Upper lobe of left lung (tissue), 6 donors: ENCODE measurements at regions not wholly inside any gene's neighbourhood (a gene's known extent, or its start where the extent isn't known, plus 50 kb on each side); places are given as distances from the start of the nearest gene placed in this dataset.

ENCODE experiments used
- ATAC-seq, 2 donors: fragments of 200-7000 bp; cut with Tn5 transposase; one replicate each; pipeline ENCODE4 v1.9.1; 2022; ENCODE audit warnings: mild to moderate bottlenecking in 2 of 2, moderate library complexity in 2 of 2; ENCODE audit not compliant: low FRiP score in 2 of 2
- DNase-seq, 2 donors: peaks; one replicate each; pipeline ENCODE4 v3.0.0-alpha.2; 2019 to 2020
- H3K27ac ChIP-seq, 4 donors: fragments of 200-600 bp; sonication (generic); one replicate each; pipeline ENCODE4 v1.5.1; 2016 to 2019
- H3K27me3 ChIP-seq, 4 donors: fragments of 200-600 bp; sonication (generic); one replicate each; pipeline ENCODE4 v1.5.1; 2017 to 2019
- H3K36me3 ChIP-seq, 4 donors: fragments of 200-600 bp; sonication (generic); one replicate each; pipeline ENCODE4 v1.5.1; 2016 to 2019
- H3K4me1 ChIP-seq, 4 donors: fragments of 200-600 bp; sonication (generic); one replicate each; pipeline ENCODE4 v1.5.1; 2018 to 2019
- H3K4me3 ChIP-seq, 4 donors: fragments of 200-600 bp; sonication (generic); one replicate each; pipeline ENCODE4 v1.5.1; 2017 to 2019; ENCODE audit warnings: mild to moderate bottlenecking in 2 of 4, moderate library complexity in 1 of 4
- H3K9me3 ChIP-seq, 4 donors: fragments of 200-600 bp; sonication (generic); one replicate each; pipeline ENCODE4 v1.5.1; 2018 to 2019
- EP300 ChIP-seq, 4 donors: sonication (generic); formaldehyde crosslinking; IDR thresholded peaks; one replicate each; pipeline ENCODE4 v1.5.1; 2017; ENCODE audit warnings: antibody characterized with exemption in 4 of 4, control low read depth in 2 of 4
- POLR2A ChIP-seq, 4 donors: fragments of 450-650 bp; IDR thresholded peaks; one replicate each; pipeline ENCODE4 v1.5.1; 2016 to 2017; ENCODE audit warnings: antibody characterized with exemption in 4 of 4, mild to moderate bottlenecking in 2 of 4
- POLR2AphosphoS5 ChIP-seq, 2 donors: sonication (generic); formaldehyde crosslinking; IDR thresholded peaks; one replicate each; pipeline ENCODE4 v1.5.1; 2017; ENCODE audit warnings: antibody characterized with exemption in 2 of 2
- WGBS, 2 donors: methylation state at CpG; one replicate each; pipeline ENCODE4 v1.1.5; 2017 to 2018; 5-methylcytosine and 5-hydroxymethylcytosine counted together
- TF ChIP-seq, protein P1 (sequence below), 6 experiments: fragments of 450-650 bp in 4 of 6; fragments of 200-600 bp in 2 of 6; sonication (generic) in 2 of 6; IDR thresholded peaks; one replicate each; pipeline ENCODE4 v1.5.1; 2016 to 2019; ENCODE audit warnings: antibody characterized with exemption in 6 of 6
- donor health status: DM: no; HTN: no; CAD: no; lungs with moderate emphysema.
- donor health status: DM: no; HTN: yes; CAD: no; lungs with severe emphysema.

DNA sequence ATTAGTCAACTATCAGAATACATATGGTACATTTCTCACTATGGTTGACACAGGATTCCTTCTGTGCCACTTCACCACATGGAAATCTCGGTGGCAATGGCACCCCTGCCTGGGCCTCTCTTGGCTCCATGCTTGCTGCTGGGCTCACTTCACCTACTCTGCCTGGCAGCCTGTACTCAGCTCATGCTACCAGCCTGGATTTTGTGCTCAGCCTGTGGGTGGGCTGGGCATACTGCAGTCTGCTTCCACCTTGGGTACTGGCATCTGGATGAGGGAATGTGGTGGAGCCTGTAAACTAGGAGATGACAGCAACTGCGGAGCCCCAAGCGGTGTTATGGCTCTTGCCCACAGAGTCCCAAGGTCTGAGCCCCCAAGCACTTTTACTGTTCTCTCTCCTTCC lies 604.1 kb downstream of the MTRR start:
- no peaks in the 10 kb centered on the region for H3K4me1 ChIP-seq
- H3K36me3 ChIP-seq, result no peaks in the 10 kb centered on the region
- H3K9me3 ChIP-seq, result peaks cover 0 to 5% (median 1%) of the 10 kb centered on the region in 4 donors
- DNase-seq (no peak), ATAC-seq (no peak)
- TF ChIP-seq POLR2A (IDR thresholded peaks at IDR 0.05) (no peak), EP300 (IDR thresholded peaks at IDR 0.05) (no peak), POLR2AphosphoS5 (IDR thresholded peaks at IDR 0.05) (no peak)
- TF ChIP-seq, protein P1, sequence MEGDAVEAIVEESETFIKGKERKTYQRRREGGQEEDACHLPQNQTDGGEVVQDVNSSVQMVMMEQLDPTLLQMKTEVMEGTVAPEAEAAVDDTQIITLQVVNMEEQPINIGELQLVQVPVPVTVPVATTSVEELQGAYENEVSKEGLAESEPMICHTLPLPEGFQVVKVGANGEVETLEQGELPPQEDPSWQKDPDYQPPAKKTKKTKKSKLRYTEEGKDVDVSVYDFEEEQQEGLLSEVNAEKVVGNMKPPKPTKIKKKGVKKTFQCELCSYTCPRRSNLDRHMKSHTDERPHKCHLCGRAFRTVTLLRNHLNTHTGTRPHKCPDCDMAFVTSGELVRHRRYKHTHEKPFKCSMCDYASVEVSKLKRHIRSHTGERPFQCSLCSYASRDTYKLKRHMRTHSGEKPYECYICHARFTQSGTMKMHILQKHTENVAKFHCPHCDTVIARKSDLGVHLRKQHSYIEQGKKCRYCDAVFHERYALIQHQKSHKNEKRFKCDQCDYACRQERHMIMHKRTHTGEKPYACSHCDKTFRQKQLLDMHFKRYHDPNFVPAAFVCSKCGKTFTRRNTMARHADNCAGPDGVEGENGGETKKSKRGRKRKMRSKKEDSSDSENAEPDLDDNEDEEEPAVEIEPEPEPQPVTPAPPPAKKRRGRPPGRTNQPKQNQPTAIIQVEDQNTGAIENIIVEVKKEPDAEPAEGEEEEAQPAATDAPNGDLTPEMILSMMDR (IDR thresholded peaks at IDR 0.05), result no peak
- H3K27ac ChIP-seq, result no peak overlapping the region
- H3K4me3 ChIP-seq, result no peak overlapping the region
- WGBS, 2 donors, result 84 to 89% methylated on average over 2 to 3 of the region's 3 CpGs
- H3K27me3 ChIP-seq, result no peaks in the 10 kb centered on the region

DNA sequence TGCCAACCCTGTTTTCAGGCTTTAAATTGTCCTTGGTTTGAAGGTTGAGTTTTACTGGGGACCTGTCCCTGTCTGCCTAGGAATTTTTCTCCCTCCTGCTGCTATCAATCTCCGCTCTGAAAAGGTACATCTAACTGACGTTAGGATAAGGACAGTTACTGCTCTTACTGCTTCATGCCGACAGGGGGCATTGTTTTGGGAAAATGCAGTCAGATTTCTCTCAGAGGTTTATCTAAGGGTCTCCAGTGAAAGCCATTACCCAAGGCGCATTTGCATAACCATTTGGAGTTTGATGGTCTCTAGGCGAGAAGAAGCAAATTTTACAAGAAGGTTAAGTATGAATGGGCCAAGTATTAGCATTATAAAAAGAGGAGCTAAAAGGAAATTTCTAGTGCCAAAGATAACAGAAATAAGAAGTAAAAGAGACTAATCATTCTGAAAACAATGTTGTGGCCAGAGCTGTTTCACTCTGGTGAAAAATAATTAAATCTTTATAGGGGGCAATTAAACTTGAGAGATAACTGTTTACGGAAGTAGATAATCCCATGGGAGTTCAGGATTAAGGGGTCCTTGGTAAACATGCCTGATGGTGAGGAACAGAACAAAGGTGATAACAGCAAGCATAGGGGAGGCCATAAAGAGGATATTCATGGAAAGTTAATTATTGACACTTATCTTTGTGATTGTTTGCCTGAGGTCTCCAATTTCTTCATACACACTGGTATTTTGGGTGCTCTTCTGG lies 605.0 kb downstream of the MTRR start:
- TF ChIP-seq, protein P1 (IDR thresholded peaks at IDR 0.05), result no peak
- TF ChIP-seq POLR2AphosphoS5 (IDR thresholded peaks at IDR 0.05) (no peak), EP300 (IDR thresholded peaks at IDR 0.05) (no peak), POLR2A (IDR thresholded peaks at IDR 0.05) (no peak)
- DNase-seq (no peak), ATAC-seq (no peak)
- Histone ChIP-seq H3K27me3 (no peaks in the 10 kb centered on the region), H3K9me3 (peaks cover 0 to 5% (median 1%) of the 10 kb centered on the region in 4 donors), H3K27ac (no peak overlapping the region), H3K36me3 (no peaks in the 10 kb centered on the region), H3K4me1 (no peaks in the 10 kb centered on the region), H3K4me3 (no peak overlapping the region)
- WGBS, 2 donors, result 84 to 85% methylated on average over 6 of the region's 6 CpGs

DNA sequence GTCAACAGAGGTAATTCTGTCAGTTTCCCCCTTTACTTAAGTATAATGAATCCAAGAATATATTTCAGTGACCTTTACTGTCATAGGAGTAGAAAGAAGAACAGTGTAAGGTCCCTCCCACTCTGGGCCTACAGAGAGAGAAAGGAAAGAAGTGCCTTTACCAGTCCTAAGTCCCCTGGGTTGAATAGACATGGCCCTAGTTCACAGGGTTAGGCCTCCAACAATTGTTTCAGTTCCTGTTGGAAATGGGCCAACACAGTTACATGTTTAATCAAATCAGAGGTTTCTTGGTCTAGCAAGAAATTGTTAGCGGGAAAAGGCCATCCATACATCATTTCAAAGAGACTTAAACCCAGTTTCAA lies 605.6 kb downstream of the MTRR start:
- H3K27me3 ChIP-seq, result no peaks in the 10 kb centered on the region
- DNase-seq (no peak), ATAC-seq (no peak)
- 83 to 92% methylated on average over 1 of the region's 1 CpG for WGBS, 2 donors
- no peaks in the 10 kb centered on the region for H3K4me1 ChIP-seq
- peaks cover 0 to 5% (median 1%) of the 10 kb centered on the region in 4 donors for H3K9me3 ChIP-seq
- TF ChIP-seq POLR2AphosphoS5 (IDR thresholded peaks at IDR 0.05) (no peak), EP300 (IDR thresholded peaks at IDR 0.05) (no peak), POLR2A (IDR thresholded peaks at IDR 0.05) (no peak)
- TF ChIP-seq, protein P1 (IDR thresholded peaks at IDR 0.05), result no peak
- H3K36me3 ChIP-seq, result no peaks in the 10 kb centered on the region
- no peak overlapping the region for H3K27ac ChIP-seq
- no peak overlapping the region for H3K4me3 ChIP-seq

DNA sequence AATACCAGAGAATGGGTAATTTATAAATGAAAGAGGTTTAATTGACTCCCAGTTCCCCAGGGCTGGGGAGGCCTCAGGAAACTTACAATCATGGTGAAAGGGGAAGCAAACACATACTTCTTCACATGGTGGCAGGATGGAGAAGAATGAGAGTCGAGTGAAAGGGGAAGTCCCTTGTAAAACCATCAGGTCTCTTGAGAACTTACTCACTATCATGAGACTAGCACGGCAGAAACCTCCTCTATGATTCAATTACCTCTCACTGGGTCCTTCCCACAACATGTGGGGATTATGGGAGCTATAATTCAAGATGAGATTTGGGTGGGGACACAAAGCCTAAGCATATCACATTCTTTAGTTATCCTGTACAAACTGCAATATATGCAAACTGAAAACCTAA lies 609.4 kb downstream of the MTRR start:
- Histone ChIP-seq H3K27me3 (no peaks in the 10 kb centered on the region), H3K4me3 (no peak overlapping the region), H3K36me3 (no peaks in the 10 kb centered on the region), H3K4me1 (no peaks in the 10 kb centered on the region), H3K9me3 (no peaks in the 10 kb centered on the region), H3K27ac (no peak overlapping the region)
- TF ChIP-seq POLR2A (IDR thresholded peaks at IDR 0.05), result no peak
- TF ChIP-seq POLR2AphosphoS5 (IDR thresholded peaks at IDR 0.05), result no peak
- TF ChIP-seq, protein P1 (IDR thresholded peaks at IDR 0.05), result no peak
- no peak for TF ChIP-seq EP300 (IDR thresholded peaks at IDR 0.05)
- DNase-seq (no peak), ATAC-seq (no peak)
- 36 to 48% methylated on average over 2 of the region's 2 CpGs for WGBS, 2 donors

DNA sequence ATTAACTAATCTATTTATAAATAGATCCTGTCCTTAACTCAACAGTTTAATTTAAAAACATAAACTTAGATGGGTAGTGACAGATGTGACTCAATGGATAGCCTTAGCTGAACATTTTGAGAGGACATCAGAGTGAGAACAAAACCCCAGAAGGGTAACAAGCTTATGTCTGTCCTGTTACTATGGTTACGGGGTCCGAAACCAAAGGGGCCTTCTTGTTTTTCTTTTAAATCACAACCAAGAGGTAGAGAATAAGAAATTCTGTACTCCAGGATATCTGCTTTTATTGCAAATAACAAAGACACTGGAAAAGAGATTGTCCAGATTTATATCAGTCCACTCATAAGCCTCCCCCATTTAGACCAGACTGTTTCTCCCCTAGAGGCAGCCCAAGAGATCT lies 612.1 kb downstream of the MTRR start:
- DNase-seq (no peak), ATAC-seq (no peak)
- H3K27me3 ChIP-seq, result no peaks in the 10 kb centered on the region
- H3K4me3 ChIP-seq, result no peak overlapping the region
- 84 to 98% methylated on average over 2 of the region's 2 CpGs for WGBS, 2 donors
- no peaks in the 10 kb centered on the region for H3K36me3 ChIP-seq
- H3K4me1 ChIP-seq, result no peaks in the 10 kb centered on the region
- H3K9me3 ChIP-seq, result no peaks in the 10 kb centered on the region
- no peak overlapping the region for H3K27ac ChIP-seq
- TF ChIP-seq EP300 (IDR thresholded peaks at IDR 0.05), result no peak
- no peak for TF ChIP-seq POLR2AphosphoS5 (IDR thresholded peaks at IDR 0.05)
- no peak for TF ChIP-seq POLR2A (IDR thresholded peaks at IDR 0.05)
- TF ChIP-seq, protein P1 (IDR thresholded peaks at IDR 0.05), result no peak
